Trophoblast cell (in vitro differentiated cells and primary cell): ENCODE measurements at regions not wholly inside any gene's neighbourhood (a gene's known extent, or its start where the extent isn't known, plus 50 kb on each side); places are given as distances from the start of the nearest gene placed in this dataset.

Experiments used
- DNase-seq, 2 donors: peaks; one replicate each; pipeline ENCODE4 v3.0.0-alpha.2; 2016
- H2AFZ ChIP-seq: 2 replicates; pipeline ENCODE4 v1.6.1; 2013; ENCODE audit warnings: low read length, moderate library complexity, mild to moderate bottlenecking; ENCODE audit not compliant: insufficient read depth, poor library complexity
- H2AK5ac ChIP-seq: 2 replicates; pipeline ENCODE4 v1.6.1; 2013; ENCODE audit warnings: mild to moderate bottlenecking, low read length
- H2BK120ac ChIP-seq: 2 replicates; pipeline ENCODE4 v1.6.1; 2013; ENCODE audit warnings: low read length, mild to moderate bottlenecking, moderate library complexity; ENCODE audit not compliant: insufficient read depth, poor library complexity
- H2BK12ac ChIP-seq: 2 replicates; pipeline ENCODE4 v1.6.1; 2013; ENCODE audit warnings: mild to moderate bottlenecking, low read length, moderate library complexity
- H2BK5ac ChIP-seq: 2 replicates; pipeline ENCODE4 v1.6.1; 2013; ENCODE audit warnings: low read length, low read depth, moderate library complexity, mild to moderate bottlenecking; ENCODE audit not compliant: poor library complexity
- H3K14ac ChIP-seq: 2 replicates; pipeline ENCODE4 v1.6.1; 2013; ENCODE audit warnings: mild to moderate bottlenecking, low read length
- H3K18ac ChIP-seq: 2 replicates; pipeline ENCODE4 v1.6.1; 2013; ENCODE audit warnings: mild to moderate bottlenecking, low read length
- H3K23ac ChIP-seq: 2 replicates; pipeline ENCODE4 v1.6.1; 2013; ENCODE audit warnings: low read length
- H3K27ac ChIP-seq: 2 replicates; pipeline ENCODE4 v1.5.1; 2013; ENCODE audit warnings: low read depth, mild to moderate bottlenecking, inconsistent platforms, low read length, moderate library complexity
- H3K27me3 ChIP-seq: 2 replicates; pipeline ENCODE4 v1.6.1; 2013; ENCODE audit warnings: inconsistent platforms, mild to moderate bottlenecking, low read length, moderate library complexity; ENCODE audit not compliant: insufficient read depth
- H3K36me3 ChIP-seq, 2 experiments: 1 replicate in 1 of 2; 2 replicates in 1 of 2; pipeline ENCODE4 v1.6.1; 2013; ENCODE audit warnings: low read length in 2 of 2, mild to moderate bottlenecking in 2 of 2, moderate library complexity in 1 of 2; ENCODE audit not compliant: insufficient read depth in 2 of 2, control insufficient read depth in 1 of 2
- H3K4ac ChIP-seq: 2 replicates; pipeline ENCODE4 v1.6.1; 2013; ENCODE audit warnings: low read depth, mild to moderate bottlenecking, low read length, moderate library complexity
- H3K4me1 ChIP-seq, 2 experiments: 1 replicate in 1 of 2; 2 replicates in 1 of 2; pipeline ENCODE4 v1.6.1; 2013; ENCODE audit warnings: low read length in 2 of 2, mild to moderate bottlenecking in 2 of 2, moderate library complexity in 1 of 2; ENCODE audit not compliant: insufficient read depth in 2 of 2, control insufficient read depth in 1 of 2
- H3K4me2 ChIP-seq: 2 replicates; pipeline ENCODE4 v1.6.1; 2013; ENCODE audit warnings: inconsistent platforms, mild to moderate bottlenecking, low read length, moderate library complexity
- H3K4me3 ChIP-seq: 2 replicates; pipeline ENCODE4 v1.5.1; 2013; ENCODE audit warnings: mild to moderate bottlenecking, low read depth, low read length, inconsistent platforms
- H3K79me1 ChIP-seq: one replicate; pipeline ENCODE4 v1.6.1; 2013; ENCODE audit warnings: low read length
- H3K79me2 ChIP-seq: 2 replicates; pipeline ENCODE4 v1.6.1; 2013; ENCODE audit warnings: low read length, mild to moderate bottlenecking; ENCODE audit not compliant: control insufficient read depth, insufficient read depth, poor library complexity
- H3K9ac ChIP-seq: 2 replicates; pipeline ENCODE4 v1.6.1; 2013; ENCODE audit warnings: mild to moderate bottlenecking, low read length
- H3K9me3 ChIP-seq: 2 replicates; pipeline ENCODE4 v1.6.1; 2013; ENCODE audit warnings: low read depth, mild to moderate bottlenecking, control low read depth, inconsistent platforms, low read length; ENCODE audit not compliant: insufficient read depth
- H4K12ac ChIP-seq: 2 replicates; pipeline ENCODE4 v1.6.1; 2013; ENCODE audit warnings: low read depth, mild to moderate bottlenecking, low read length, moderate library complexity
- H4K8ac ChIP-seq: 2 replicates; pipeline ENCODE4 v1.6.1; 2013; ENCODE audit warnings: low read depth, mild to moderate bottlenecking, low read length, moderate library complexity
- H4K91ac ChIP-seq: one replicate; pipeline ENCODE4 v1.6.1; 2013; ENCODE audit warnings: low read depth, mild to moderate bottlenecking, low read length, moderate library complexity
- WGBS: extraction: QIAGEN DNeasy Blood & Tissue Kit; methylation state at CpG from one replicate; pipeline ENCODE4 v1.1.7; 2013; ENCODE audit warnings: missing lambda C conversion rate; ENCODE audit not compliant: insufficient read length, insufficient coverage; ENCODE audit errors: extremely low coverage; 5-methylcytosine and 5-hydroxymethylcytosine counted together

DNA sequence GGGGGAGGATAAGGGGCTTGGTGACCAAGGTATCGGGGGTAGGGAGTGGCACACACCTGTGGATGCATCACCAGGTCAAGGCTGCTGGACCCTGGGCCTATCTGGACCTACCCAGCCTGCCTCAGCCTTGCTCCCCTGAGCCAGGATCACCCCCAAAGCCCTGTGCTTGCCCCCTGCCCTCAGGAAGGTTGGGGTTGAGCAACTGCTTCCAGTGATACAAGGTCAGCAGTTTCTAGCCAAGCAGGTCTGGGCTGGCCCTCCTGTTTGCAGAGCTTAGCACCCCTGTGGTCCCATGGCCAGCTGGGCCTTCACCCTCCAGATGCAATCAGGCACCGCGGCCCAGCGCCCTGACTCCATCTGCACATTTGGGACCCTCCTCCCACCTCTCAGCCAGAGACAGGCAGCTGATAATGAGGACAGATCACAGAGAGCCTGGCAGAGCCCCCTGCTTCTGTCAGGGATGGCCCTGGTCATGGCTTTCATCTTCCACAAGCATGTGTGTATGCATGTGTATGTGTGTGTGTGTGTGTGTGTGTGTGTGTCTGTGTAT is 154.6 kb downstream of the TFCP2L1 start:
- Histone ChIP-seq H3K18ac (no peak overlapping the region), H4K91ac (no peak overlapping the region), H3K4me3 (no peak overlapping the region), H3K27ac (no peak overlapping the region), H2BK5ac (no peak overlapping the region), H3K4me2 (no peak overlapping the region), H2BK120ac (no peak overlapping the region), H3K14ac (no peak overlapping the region), H4K8ac (no peak overlapping the region), H3K36me3 (no peaks in the 10 kb centered on the region), H3K4me1 (peaks cover 0 to 7% of the 10 kb centered on the region in 2 experiments), H3K79me1 (no peaks in the 10 kb centered on the region), H3K4ac (no peak overlapping the region), H3K23ac (no peak overlapping the region), H4K12ac (no peak overlapping the region), H3K27me3 (no peaks in the 10 kb centered on the region), H3K9me3 (peaks cover 5% of the 10 kb centered on the region), H2BK12ac (no peak overlapping the region), H3K79me2 (no peaks in the 10 kb centered on the region), H3K9ac (no peak overlapping the region), H2AFZ (no peak overlapping the region), H2AK5ac (no peak overlapping the region)
- WGBS: no CpG with 5 or more reads among the region's 4 CpGs
- DNase-seq: no peak

DNA sequence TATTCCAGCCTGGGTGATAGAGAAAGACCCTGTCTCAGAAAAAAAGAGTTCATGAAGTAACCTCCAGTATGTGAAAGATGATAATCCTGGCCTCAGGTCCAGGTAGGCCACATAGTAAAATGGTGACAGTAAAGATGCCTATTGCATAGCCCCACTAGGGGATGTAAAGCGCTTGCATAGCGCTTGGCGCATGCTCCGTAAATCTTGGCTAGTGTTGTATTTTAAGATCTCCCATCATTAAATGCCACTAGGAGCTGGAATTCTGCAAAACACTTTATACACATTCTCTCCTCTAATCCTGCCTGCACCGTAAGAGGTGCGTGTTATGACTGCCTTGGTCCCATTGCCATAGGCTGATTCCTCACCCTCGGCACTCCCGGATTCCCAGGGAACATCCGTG is 153.6 kb downstream of the TFCP2L1 start:
- Histone ChIP-seq H3K14ac (no peak overlapping the region), H3K27me3 (no peaks in the 10 kb centered on the region), H4K12ac (no peak overlapping the region), H3K27ac (no peak overlapping the region), H2BK12ac (no peak overlapping the region), H3K79me1 (no peaks in the 10 kb centered on the region), H3K9ac (no peak overlapping the region), H4K91ac (no peak overlapping the region), H3K23ac (no peak overlapping the region), H3K4ac (no peak overlapping the region), H2AFZ (no peak overlapping the region), H2BK120ac (no peak overlapping the region), H3K18ac (no peak overlapping the region), H3K36me3 (no peaks in the 10 kb centered on the region), H3K9me3 (peaks cover 6% of the 10 kb centered on the region), H2BK5ac (no peak overlapping the region), H3K4me3 (no peak overlapping the region), H3K79me2 (no peaks in the 10 kb centered on the region), H2AK5ac (no peak overlapping the region), H3K4me2 (no peak overlapping the region), H4K8ac (no peak overlapping the region), H3K4me1 (peaks cover 0 to 7% of the 10 kb centered on the region in 2 experiments)
- no CpG with 5 or more reads among the region's 9 CpGs for WGBS
- no peak for DNase-seq

DNA sequence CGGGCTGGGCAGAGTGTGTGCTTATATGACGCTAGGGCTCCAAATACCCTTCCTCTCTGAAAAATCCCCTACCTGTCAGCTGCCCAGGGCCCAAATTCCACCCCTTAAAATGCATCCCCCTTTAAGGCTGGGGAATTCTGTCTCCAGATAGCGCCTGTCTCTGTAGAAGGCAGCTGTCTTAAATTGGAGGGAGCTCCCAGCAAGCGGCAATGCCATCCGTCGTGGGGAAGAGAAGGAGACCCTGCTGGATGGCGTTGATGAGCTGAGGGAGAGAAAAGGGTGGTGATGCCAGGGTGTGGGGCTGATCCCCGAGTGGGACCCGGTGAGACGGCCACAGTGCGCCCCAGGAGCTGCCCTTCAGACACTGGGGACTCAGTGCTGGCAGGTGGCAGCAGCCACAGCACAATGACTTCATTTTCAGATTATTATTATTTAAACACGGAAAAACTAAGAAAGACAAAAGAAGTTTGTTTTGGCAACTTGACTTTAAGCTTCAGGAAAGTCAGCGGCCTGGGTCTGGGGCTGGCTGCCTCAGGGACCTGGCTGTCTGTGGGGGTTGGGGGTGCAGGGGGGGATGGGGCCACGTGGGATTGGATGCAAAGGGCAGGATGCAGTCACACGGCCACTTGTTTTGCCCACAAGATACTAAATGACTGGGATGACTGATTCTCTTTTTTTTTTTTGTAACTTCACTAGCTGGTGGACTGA is 152.8 kb downstream of the TFCP2L1 start:
- Histone ChIP-seq H2BK12ac (no peak overlapping the region), H3K27ac (no peak overlapping the region), H3K18ac (no peak overlapping the region), H3K36me3 (no peaks in the 10 kb centered on the region), H2AFZ (no peak overlapping the region), H4K12ac (no peak overlapping the region), H4K8ac (no peak overlapping the region), H2AK5ac (no peak overlapping the region), H3K14ac (no peak overlapping the region), H3K4ac (no peak overlapping the region), H3K23ac (no peak overlapping the region), H3K9ac (no peak overlapping the region), H2BK5ac (no peak overlapping the region), H3K9me3 (peaks cover 6% of the 10 kb centered on the region), H2BK120ac (no peak overlapping the region), H3K79me1 (no peaks in the 10 kb centered on the region), H3K4me3 (no peak overlapping the region), H3K79me2 (no peaks in the 10 kb centered on the region), H3K4me2 (no peak overlapping the region), H3K27me3 (no peaks in the 10 kb centered on the region), H4K91ac (no peak overlapping the region), H3K4me1 (peaks cover 0 to 7% of the 10 kb centered on the region in 2 experiments)
- WGBS: no CpG with 5 or more reads among the region's 15 CpGs
- DNase-seq: no peak

DNA sequence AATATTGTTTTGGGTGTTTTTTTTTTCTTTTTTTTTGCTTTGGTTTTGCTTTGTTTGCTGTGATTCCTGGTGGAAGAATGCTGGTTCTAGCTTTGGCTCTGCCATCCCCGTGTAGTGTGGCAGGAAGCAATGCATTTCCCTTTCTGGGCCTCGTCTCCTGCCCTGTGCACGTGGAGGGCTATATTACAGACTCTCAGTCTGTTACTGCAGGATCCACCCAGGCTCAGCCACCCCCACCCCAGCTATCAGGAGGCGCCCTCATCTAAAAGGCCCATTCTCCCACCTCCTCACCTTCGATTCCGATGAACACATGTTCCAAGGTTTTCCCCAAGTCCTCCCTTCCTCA is 152.3 kb downstream of the TFCP2L1 start:
- H3K4me1 ChIP-seq: peaks cover 0 to 7% of the 10 kb centered on the region in 2 experiments
- H3K79me1 ChIP-seq: no peaks in the 10 kb centered on the region
- H3K79me2 ChIP-seq: no peaks in the 10 kb centered on the region
- H3K4ac ChIP-seq: no peak overlapping the region
- no peak overlapping the region for H2BK12ac ChIP-seq
- no peak overlapping the region for H2BK5ac ChIP-seq
- no peak overlapping the region for H3K23ac ChIP-seq
- no peak overlapping the region for H4K12ac ChIP-seq
- H2AFZ ChIP-seq: no peak overlapping the region
- H3K36me3 ChIP-seq: no peaks in the 10 kb centered on the region
- no peak overlapping the region for H4K91ac ChIP-seq
- no peak overlapping the region for H4K8ac ChIP-seq
- no peak for DNase-seq
- no peak overlapping the region for H3K14ac ChIP-seq
- H3K18ac ChIP-seq: no peak overlapping the region
- no peak overlapping the region for H3K27ac ChIP-seq
- no peak overlapping the region for H3K9ac ChIP-seq
- H3K4me2 ChIP-seq: no peak overlapping the region
- H3K9me3 ChIP-seq: peaks cover 6% of the 10 kb centered on the region
- no peak overlapping the region for H3K4me3 ChIP-seq
- no peak overlapping the region for H2AK5ac ChIP-seq
- no CpG with 5 or more reads among the region's 6 CpGs for WGBS
- no peaks in the 10 kb centered on the region for H3K27me3 ChIP-seq
- H2BK120ac ChIP-seq: no peak overlapping the region
